ENCODE measurements at regions not wholly inside any gene's neighbourhood (a gene's known extent, or its start where the extent isn't known, plus 50 kb on each side); places are given as distances from the start of the nearest gene placed in this dataset.

DNA sequence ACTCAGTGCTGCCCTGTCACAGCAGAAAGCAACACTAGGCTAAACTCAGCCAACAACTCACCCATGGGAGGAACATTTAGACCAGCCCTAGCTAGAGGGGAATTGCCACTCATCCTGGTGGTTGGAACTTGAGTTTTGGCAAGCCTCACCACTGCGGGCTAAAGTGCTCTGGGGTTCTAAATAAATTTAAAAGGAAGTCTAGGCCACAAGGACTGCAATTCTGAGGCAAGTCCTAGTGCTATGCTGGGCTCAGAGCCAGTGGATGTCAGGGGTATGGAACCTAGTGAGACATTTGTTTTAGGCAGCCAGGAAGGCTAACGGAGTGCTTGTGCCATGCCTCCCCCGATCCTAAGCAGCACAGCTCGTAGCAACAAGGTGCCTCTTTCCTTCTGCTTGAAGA lies 78.0 kb downstream of the RGS13 start:
- no peak overlapping the region for H3K4me2 ChIP-seq
- H3K9ac ChIP-seq, result no peak overlapping the region
- H3K27me3 ChIP-seq, result no peaks in the 10 kb centered on the region
- H3K4me1 ChIP-seq, result no peaks in the 10 kb centered on the region
- no peak overlapping the region for H3K4me3 ChIP-seq
- no peaks in the 10 kb centered on the region for H3K36me3 ChIP-seq
- TF ChIP-seq Cebpa-rat (IDR thresholded peaks at IDR 0.05), result no peak
- no peak overlapping the region for H3K27ac ChIP-seq
- peaks cover 0 to 36% (median 11%) of the 10 kb centered on the region in 11 experiments; a peak in 13 of 22 replicates for H3K9me3 ChIP-seq (replicated peaks in 1 of 11)
- H4K20me1 ChIP-seq, result no peaks in the 10 kb centered on the region

DNA sequence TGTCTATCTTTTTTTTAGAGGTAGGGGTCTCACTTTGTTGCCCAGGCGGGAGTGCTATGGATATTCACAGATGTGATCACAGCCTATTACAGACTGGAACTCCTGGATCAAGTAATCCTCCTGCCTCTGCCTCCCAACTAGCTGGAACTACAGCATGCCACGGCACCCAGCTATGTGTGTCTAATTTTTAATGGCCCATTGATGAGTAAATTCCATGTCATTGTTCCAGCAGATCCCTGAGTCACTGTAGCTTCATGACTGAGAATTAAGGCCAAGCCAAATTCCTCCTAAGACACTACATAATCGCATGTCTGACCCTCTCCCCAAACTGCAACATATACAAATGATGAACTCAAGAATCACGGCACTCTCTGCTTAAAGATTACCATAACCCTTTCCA lies 84.2 kb upstream of the RGS2 start:
- Histone ChIP-seq H3K9ac (no peak overlapping the region), H4K20me1 (no peaks in the 10 kb centered on the region), H3K27ac (no peak overlapping the region), H3K9me3 (replicated peaks in 1 of 11) (peaks cover 0 to 10% (median 0%) of the 10 kb centered on the region in 11 experiments; a peak in 6 of 22 replicates), H3K4me3 (no peak overlapping the region), H3K27me3 (no peaks in the 10 kb centered on the region), H3K4me1 (peaks cover 2 to 13% (median 9%) of the 10 kb centered on the region in 10 experiments; a peak in 18 of 20 replicates), H3K36me3 (no peaks in the 10 kb centered on the region), H3K4me2 (no peak overlapping the region)
- no peak for TF ChIP-seq Cebpa-rat (IDR thresholded peaks at IDR 0.05)

DNA sequence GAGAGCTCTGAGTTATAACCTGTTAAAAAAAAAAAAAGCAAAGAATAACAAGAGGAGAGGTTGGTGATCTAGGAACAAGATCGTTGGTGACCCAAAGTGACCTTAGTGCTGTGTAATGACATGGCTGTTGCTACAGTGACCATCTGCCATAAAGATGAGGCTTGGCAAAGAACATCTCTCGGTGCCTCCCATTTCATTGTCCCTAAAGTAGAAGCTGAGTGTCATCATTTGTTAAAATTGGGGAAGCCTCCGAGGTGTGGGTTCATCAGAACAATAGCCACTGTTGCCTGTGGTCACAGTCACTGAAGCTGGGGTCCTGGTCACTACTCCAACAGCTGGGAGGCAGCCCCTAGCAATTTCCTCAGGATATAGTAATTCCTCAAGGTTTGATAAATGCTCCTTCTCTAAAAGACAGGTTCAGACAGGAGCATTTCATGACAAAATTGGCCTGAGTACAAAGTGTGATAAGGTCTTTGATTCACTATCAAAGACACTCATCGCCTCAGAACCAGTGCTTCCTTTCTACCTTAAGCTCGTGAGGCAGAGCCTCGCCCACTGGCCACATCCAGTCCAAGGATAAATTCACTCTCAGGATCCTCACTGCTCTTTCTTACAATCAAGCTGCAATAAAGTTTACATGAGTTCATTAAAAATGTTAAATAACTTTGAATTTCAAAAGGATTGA lies 81.9 kb upstream of the RGS2 start:
- Histone ChIP-seq H3K27ac (peak overlapping the region in 1 of 11 experiments; percentile 20; a peak in 1 of 22 replicates), H3K9ac (no peak overlapping the region), H3K9me3 (replicated peaks in 1 of 11) (no peaks in the 10 kb centered on the region), H3K27me3 (no peaks in the 10 kb centered on the region), H3K4me3 (no peak overlapping the region), H3K36me3 (no peaks in the 10 kb centered on the region), H4K20me1 (no peaks in the 10 kb centered on the region), H3K4me1 (peaks cover 10 to 36% (median 26%) of the 10 kb centered on the region in 10 experiments; a peak in 18 of 20 replicates), H3K4me2 (no peak overlapping the region)
- no peak for TF ChIP-seq Cebpa-rat (IDR thresholded peaks at IDR 0.05)

DNA sequence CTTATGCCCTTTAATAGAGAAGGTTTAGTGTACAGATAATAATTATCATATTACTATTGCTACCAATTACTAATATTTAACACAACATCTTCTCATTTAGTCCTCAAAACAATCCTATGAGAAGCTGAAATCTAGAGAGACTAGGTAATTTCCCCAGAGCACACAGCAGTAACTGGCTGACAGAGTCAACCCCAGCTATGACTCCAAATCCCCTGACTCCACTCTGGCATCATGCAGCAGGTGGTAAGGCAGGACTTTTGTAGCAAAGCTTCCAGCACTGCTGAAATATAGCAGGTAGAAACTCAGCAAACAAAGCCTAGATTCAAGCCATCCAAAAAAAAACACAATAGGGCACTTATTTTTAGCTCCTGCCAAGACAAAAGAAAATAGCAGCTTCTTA lies 79.3 kb upstream of the RGS2 start:
- Histone ChIP-seq H3K36me3 (no peaks in the 10 kb centered on the region), H3K4me2 (peak overlapping the region in 10 of 11 experiments; percentile 7 to 68 (median 54); a peak in 17 of 22 replicates), H3K4me3 (no peak overlapping the region), H4K20me1 (no peaks in the 10 kb centered on the region), H3K9me3 (replicated peaks in 1 of 11) (no peaks in the 10 kb centered on the region), H3K9ac (peak overlapping the region in 4 of 11 experiments; percentile 1 to 50 (median 28); a peak in 5 of 22 replicates), H3K27ac (peak overlapping the region in 8 of 11 experiments; percentile 31 to 72 (median 62); a peak in 14 of 22 replicates), H3K4me1 (peaks cover 10 to 36% (median 26%) of the 10 kb centered on the region in 10 experiments; a peak in 18 of 20 replicates), H3K27me3 (no peaks in the 10 kb centered on the region)
- no peak for TF ChIP-seq Cebpa-rat (IDR thresholded peaks at IDR 0.05)

DNA sequence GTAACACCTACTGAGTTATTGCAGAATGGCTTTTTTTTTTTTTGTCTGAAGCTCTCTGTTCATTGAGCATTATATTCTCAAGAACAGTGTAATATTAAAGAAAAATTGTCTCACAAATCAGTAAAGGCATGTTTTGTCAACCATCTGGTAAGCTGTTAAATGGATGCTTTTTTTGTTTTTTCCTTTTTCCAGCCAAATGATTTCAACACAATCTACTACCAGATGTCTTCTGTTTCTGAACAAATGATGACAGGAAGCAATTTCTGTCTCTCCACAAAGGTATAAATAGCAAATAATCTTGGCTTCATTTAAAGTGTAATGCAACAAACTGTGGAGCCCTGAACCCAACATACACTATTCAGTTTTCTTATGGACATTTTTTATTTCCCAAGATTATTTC lies 78.6 kb upstream of the RGS2 start:
- no peak for TF ChIP-seq Cebpa-rat (IDR thresholded peaks at IDR 0.05)
- peak overlapping the region in 10 of 11 experiments; percentile 7 to 68 (median 54); a peak in 19 of 22 replicates for H3K4me2 ChIP-seq
- peaks cover 10 to 36% (median 26%) of the 10 kb centered on the region in 10 experiments; a peak in 18 of 20 replicates for H3K4me1 ChIP-seq
- H3K36me3 ChIP-seq, result no peaks in the 10 kb centered on the region
- no peaks in the 10 kb centered on the region for H3K27me3 ChIP-seq
- H4K20me1 ChIP-seq, result no peaks in the 10 kb centered on the region
- peak overlapping the region in 4 of 11 experiments; percentile 1 to 50 (median 28); a peak in 6 of 22 replicates for H3K9ac ChIP-seq
- peak overlapping the region in 1 of 10 experiments; percentile 19; a peak in 1 of 20 replicates for H3K4me3 ChIP-seq
- H3K9me3 ChIP-seq (replicated peaks in 1 of 11), result no peaks in the 10 kb centered on the region
- H3K27ac ChIP-seq, result peak overlapping the region in 8 of 11 experiments; percentile 31 to 72 (median 62); a peak in 16 of 22 replicates

DNA sequence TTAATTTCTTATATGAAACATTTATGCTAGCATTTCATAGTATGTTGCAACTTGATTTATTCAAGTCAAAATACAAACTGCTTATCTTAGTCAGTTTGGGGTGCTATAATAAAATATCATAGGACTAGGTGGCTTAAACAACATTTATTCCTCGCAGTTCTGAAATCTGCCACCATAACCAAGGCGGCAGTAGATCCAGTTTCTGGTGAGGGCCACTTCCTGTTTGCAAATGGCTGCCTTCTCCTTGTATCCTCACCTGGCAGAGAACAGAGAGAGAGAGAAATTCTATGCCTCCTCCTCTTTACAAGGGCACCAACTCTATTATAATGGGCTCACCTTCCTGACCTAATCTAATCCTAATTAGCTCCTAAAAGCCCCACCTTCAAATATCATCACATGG lies 76.1 kb upstream of the RGS2 start:
- H4K20me1 ChIP-seq, result no peaks in the 10 kb centered on the region
- no peak overlapping the region for H3K4me3 ChIP-seq
- no peak for TF ChIP-seq Cebpa-rat (IDR thresholded peaks at IDR 0.05)
- H3K27me3 ChIP-seq, result no peaks in the 10 kb centered on the region
- H3K27ac ChIP-seq, result no peak overlapping the region
- H3K4me1 ChIP-seq, result peaks cover 10 to 36% (median 26%) of the 10 kb centered on the region in 10 experiments; a peak in 18 of 20 replicates
- H3K36me3 ChIP-seq, result no peaks in the 10 kb centered on the region
- H3K9ac ChIP-seq, result no peak overlapping the region
- H3K4me2 ChIP-seq, result no peak overlapping the region
- H3K9me3 ChIP-seq (replicated peaks in 1 of 11), result no peaks in the 10 kb centered on the region

DNA sequence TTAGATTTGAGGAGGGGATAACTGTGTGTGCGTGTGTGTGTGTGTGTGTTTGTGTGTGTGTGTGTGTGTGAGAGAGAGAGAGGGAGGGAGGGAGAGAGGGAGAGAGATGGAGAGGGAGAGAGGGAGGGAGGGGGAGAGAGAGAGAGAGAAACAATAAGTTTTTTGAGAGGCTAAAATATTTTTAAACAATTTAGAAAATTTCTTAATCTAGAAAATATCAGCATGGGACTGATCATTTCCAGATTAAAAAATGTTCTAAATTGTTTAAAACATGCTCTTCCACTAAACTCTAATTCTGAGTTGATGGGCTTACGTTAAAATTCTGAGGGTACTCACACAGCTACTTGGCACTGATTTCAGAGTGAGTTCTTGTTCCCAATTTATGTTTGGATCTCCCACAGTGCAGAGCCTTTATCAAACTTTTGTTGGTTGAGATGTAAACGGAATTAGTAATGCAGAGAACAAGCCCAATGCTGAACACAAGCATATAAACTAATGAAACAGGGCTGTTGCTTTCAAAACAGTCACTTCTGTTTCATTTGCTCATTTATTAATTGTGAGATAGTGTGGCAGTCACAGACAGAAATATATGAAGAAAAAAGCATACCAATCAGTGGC lies 73.4 kb upstream of the RGS2 start:
- TF ChIP-seq Cebpa-rat (IDR thresholded peaks at IDR 0.05), result no peak
- H3K4me1 ChIP-seq, result peaks cover under 1 to 16% (median 10%) of the 10 kb centered on the region in 10 experiments; a peak in 16 of 20 replicates
- H3K27me3 ChIP-seq, result no peaks in the 10 kb centered on the region
- H3K4me2 ChIP-seq, result no peak overlapping the region
- H3K9ac ChIP-seq, result no peak overlapping the region
- H4K20me1 ChIP-seq, result no peaks in the 10 kb centered on the region
- no peaks in the 10 kb centered on the region for H3K9me3 ChIP-seq (replicated peaks in 1 of 11)
- H3K36me3 ChIP-seq, result no peaks in the 10 kb centered on the region
- H3K27ac ChIP-seq, result no peak overlapping the region
- H3K4me3 ChIP-seq, result no peak overlapping the region

DNA sequence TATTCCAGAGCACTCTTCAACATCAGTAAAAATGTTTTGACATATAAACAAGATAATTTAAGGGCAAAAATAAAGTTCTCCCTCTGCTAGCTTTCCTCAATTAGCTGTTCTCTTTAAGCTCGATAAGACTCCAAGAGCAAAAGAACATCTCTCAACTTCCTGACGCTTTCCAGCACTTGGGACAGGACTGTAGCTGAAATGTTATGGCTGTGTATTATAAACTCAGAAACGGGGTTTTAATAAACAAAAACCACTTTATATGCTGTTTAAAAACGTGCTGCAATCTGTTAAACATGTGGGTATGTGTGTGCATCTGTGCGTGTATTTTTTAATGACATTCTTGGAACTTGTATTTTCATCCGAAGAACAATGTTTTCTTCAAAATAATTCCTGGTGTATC lies 71.5 kb upstream of the RGS2 start:
- Histone ChIP-seq H3K9me3 (replicated peaks in 1 of 11) (no peaks in the 10 kb centered on the region), H3K4me3 (no peak overlapping the region), H3K4me2 (no peak overlapping the region), H3K36me3 (no peaks in the 10 kb centered on the region), H3K9ac (no peak overlapping the region), H3K27ac (no peak overlapping the region), H3K4me1 (no peaks in the 10 kb centered on the region), H4K20me1 (no peaks in the 10 kb centered on the region), H3K27me3 (no peaks in the 10 kb centered on the region)
- no peak for TF ChIP-seq Cebpa-rat (IDR thresholded peaks at IDR 0.05)

DNA sequence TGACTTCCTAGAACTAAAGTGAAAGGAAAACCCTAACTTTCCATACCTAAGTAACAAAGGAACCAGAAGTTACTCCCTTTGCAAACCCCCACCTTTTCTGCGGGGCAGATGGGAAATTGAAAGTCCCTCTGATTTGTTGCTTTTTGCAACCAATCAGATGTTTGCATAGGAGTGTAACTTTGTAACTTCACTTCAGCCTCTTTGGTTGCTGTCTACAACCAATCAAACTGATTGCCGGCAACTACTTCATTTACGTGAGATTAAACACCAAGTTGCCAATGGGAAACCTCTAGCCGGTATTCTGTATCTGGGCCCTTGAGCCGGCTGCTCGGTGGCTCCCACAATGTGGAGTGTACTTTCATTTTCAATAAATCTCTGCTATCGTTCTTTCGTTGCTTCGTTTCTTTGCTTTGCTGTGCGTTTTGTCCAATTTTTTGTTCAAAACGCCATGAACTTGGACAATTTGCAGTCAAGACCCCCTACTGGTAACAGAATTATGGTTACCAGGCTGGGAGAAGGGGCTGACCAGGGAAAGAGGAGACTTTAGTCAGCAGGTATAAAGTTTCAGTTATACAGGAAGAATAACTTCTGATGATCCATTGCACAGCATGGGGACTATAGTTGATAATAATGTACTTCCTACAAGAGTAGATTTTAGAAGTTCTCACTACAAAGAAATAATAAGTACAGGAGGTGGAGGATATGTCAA lies 69.2 kb upstream of the RGS2 start:
- H3K4me3 ChIP-seq, result no peak overlapping the region

More for the DNA sequence above, 69.2 kb upstream of the RGS2 start:
- Histone ChIP-seq H3K4me1 (no peaks in the 10 kb centered on the region), H3K9ac (no peak overlapping the region), H3K36me3 (no peaks in the 10 kb centered on the region), H3K4me2 (no peak overlapping the region), H3K9me3 (replicated peaks in 1 of 11) (no peaks in the 10 kb centered on the region), H4K20me1 (no peaks in the 10 kb centered on the region), H3K27ac (no peak overlapping the region), H3K27me3 (no peaks in the 10 kb centered on the region)
- no peak for TF ChIP-seq Cebpa-rat (IDR thresholded peaks at IDR 0.05)

Data from BLaER1 treated with 17β-estradiol and CSF1 and Interleukin-3, amounts not matched to agents 10 nM and 100 nM (cell line).